HG02610 (cell line): ENCODE measurements at regions not wholly inside any gene's neighbourhood (a gene's known extent, or its start where the extent isn't known, plus 50 kb on each side); places are given as distances from the start of the nearest gene placed in this dataset.

ENCODE experiments used
- ATAC-seq: cut with Tn5 transposase; IDR thresholded peaks from one replicate; pipeline ENCODE4 v1.9.1; 2021; ENCODE audit warnings: mild to moderate bottlenecking, moderate library complexity; ENCODE audit not compliant: unreplicated experiment

GRCh38 chr4:115396034-115396433 is 282.6 kb upstream of the NDST4 start:
- ATAC-seq = no peak

GRCh38 chr4:115376866-115377265 is 263.4 kb upstream of the NDST4 start:
- ATAC-seq = no peak

GRCh38 chr4:115374621-115375020 is 261.2 kb upstream of the NDST4 start:
- no peak for ATAC-seq

- no peak for ATAC-seq
Observed at GRCh38 chr4:115370490-115370889, 257.1 kb upstream of the NDST4 start.

- ATAC-seq = no peak
Observed at GRCh38 chr4:115370012-115370411, 256.6 kb upstream of the NDST4 start.

GRCh38 chr4:115366390-115366789 is 253.0 kb upstream of the NDST4 start:
- no peak for ATAC-seq

GRCh38 chr4:115365185-115365584 is 251.8 kb upstream of the NDST4 start:
- no peak for ATAC-seq

- no peak for ATAC-seq
Observed at GRCh38 chr4:115361781-115362180, 248.4 kb upstream of the NDST4 start.

GRCh38 chr4:115360431-115360830 is 247.0 kb upstream of the NDST4 start:
- no peak for ATAC-seq

- ATAC-seq = no peak
Observed at GRCh38 chr4:115357776-115358175, 244.4 kb upstream of the NDST4 start.

GRCh38 chr4:115356176-115356575 is 242.8 kb upstream of the NDST4 start:
- no peak for ATAC-seq

- no peak for ATAC-seq
Observed at GRCh38 chr4:115355329-115355728, 241.9 kb upstream of the NDST4 start.

- no peak for ATAC-seq
Observed at GRCh38 chr4:115353370-115353769, 239.9 kb upstream of the NDST4 start.

GRCh38 chr4:115343171-115343570 is 229.8 kb upstream of the NDST4 start:
- ATAC-seq = no peak

- peak; percentile 66 for ATAC-seq
Observed at GRCh38 chr4:115334736-115335411, 221.5 kb upstream of the NDST4 start.

GRCh38 chr4:115332078-115332477 is 218.7 kb upstream of the NDST4 start:
- ATAC-seq = no peak

GRCh38 chr4:115331241-115331640 is 217.8 kb upstream of the NDST4 start:
- ATAC-seq = no peak

GRCh38 chr4:115325836-115326235 is 212.4 kb upstream of the NDST4 start:
- no peak for ATAC-seq

- ATAC-seq = no peak
Observed at GRCh38 chr4:115323106-115323707, 209.8 kb upstream of the NDST4 start.

GRCh38 chr4:115315182-115315581 is 201.8 kb upstream of the NDST4 start:
- ATAC-seq = no peak

GRCh38 chr4:115310641-115311040 is 197.2 kb upstream of the NDST4 start:
- no peak for ATAC-seq

GRCh38 chr4:115294717-115295116 is 181.3 kb upstream of the NDST4 start:
- no peak for ATAC-seq

- no peak for ATAC-seq
Observed at GRCh38 chr4:115293093-115293462, 179.7 kb upstream of the NDST4 start.
